Keratinocyte (primary cell): ENCODE measurements at regions not wholly inside any gene's neighbourhood (a gene's known extent, or its start where the extent isn't known, plus 50 kb on each side); places are given as distances from the start of the nearest gene placed in this dataset.

Experiments used
- CTCF ChIP-seq, 3 experiments: IDR thresholded peaks in 1 of 3; conservative IDR thresholded peaks in 1 of 3; optimal IDR thresholded peaks in 1 of 3; 2 replicates in 2 of 3; 3 replicates in 1 of 3; pipeline versions ENCODE3 to v1.5.1; 2011; ENCODE audit warnings: low read length in 3 of 3, mild to moderate bottlenecking in 3 of 3, moderate library complexity in 2 of 3, control low read depth in 1 of 3, inconsistent platforms in 1 of 3; ENCODE audit not compliant: insufficient read depth in 2 of 3; ENCODE audit errors: extremely low read depth in 1 of 3
- EZH2 ChIP-seq: IDR thresholded peaks from one replicate; pipeline ENCODE4 v1.6.1; 2012; ENCODE audit warnings: inconsistent platforms, mild to moderate bottlenecking, low read length, moderate library complexity

- no peak for TF ChIP-seq EZH2
- no peak for TF ChIP-seq CTCF (optimal IDR thresholded peaks at IDR 0.05 in 1 of 3, IDR thresholded peaks at IDR 0.05 in 1 of 3, conservative IDR thresholded peaks at IDR 0.05 in 1 of 3; ENCODE audit: extremely low read depth in 1 of 3, insufficient read depth in 2 of 3, low read length in 3 of 3)
Measured at GRCh38 chr4:1501754-1502500, 95.7 kb upstream of the NKX1-1 start.
